Thoracic aorta (tissue), 2 donors: ENCODE measurements at regions not wholly inside any gene's neighbourhood (a gene's known extent, or its start where the extent isn't known, plus 50 kb on each side); places are given as distances from the start of the nearest gene placed in this dataset.

ENCODE experiments used
- ATAC-seq: fragments of 150-250 bp; one replicate; pipeline ENCODE4 v1.8.0; 2017; ENCODE audit warnings: low read depth; ENCODE audit not compliant: insufficient number of reproducible peaks, low FRiP score
- DNase-seq: peaks from one replicate; pipeline ENCODE4 v3.0.0-alpha.2; 2020; ENCODE audit warnings: low spot score
- H3K27ac ChIP-seq, 2 donors: fragments of 200-600 bp; sonication (generic); 1 replicate in 1 of 2; 2 replicates in 1 of 2; pipeline ENCODE4 v1.5.1; 2016; ENCODE audit warnings: mild to moderate bottlenecking in 2 of 2, moderate library complexity in 2 of 2
- H3K27me3 ChIP-seq: fragments of 200-600 bp; sonication (generic); replicated peaks from 2 replicates; pipeline ENCODE4 v1.6.0; 2016; ENCODE audit warnings: mild to moderate bottlenecking; ENCODE audit not compliant: insufficient read depth
- H3K36me3 ChIP-seq: fragments of 200-600 bp; sonication (generic); one replicate; pipeline ENCODE4 v1.5.1; 2016
- H3K4me1 ChIP-seq, 2 donors: fragments of 200-600 bp; sonication (generic); 1 replicate in 1 of 2; 2 replicates in 1 of 2; pipeline versions ENCODE4 v1.5.1 to v1.6.0; 2016; ENCODE audit warnings: low read depth in 2 of 2, mild to moderate bottlenecking in 1 of 2; ENCODE audit not compliant: control insufficient read depth in 1 of 2
- H3K4me3 ChIP-seq: fragments of 200-600 bp; sonication (generic); 2 replicates; pipeline ENCODE4 v1.5.1; 2016; ENCODE audit warnings: mild to moderate bottlenecking
- H3K9me3 ChIP-seq: fragments of 200-600 bp; sonication (generic); 2 replicates; pipeline ENCODE4 v1.5.1; 2016
- TF ChIP-seq, protein P1 (sequence below): fragments of 200-600 bp; sonication (generic); IDR thresholded peaks from one replicate; pipeline ENCODE4 v1.5.1; 2019; ENCODE audit warnings: antibody characterized with exemption

DNA sequence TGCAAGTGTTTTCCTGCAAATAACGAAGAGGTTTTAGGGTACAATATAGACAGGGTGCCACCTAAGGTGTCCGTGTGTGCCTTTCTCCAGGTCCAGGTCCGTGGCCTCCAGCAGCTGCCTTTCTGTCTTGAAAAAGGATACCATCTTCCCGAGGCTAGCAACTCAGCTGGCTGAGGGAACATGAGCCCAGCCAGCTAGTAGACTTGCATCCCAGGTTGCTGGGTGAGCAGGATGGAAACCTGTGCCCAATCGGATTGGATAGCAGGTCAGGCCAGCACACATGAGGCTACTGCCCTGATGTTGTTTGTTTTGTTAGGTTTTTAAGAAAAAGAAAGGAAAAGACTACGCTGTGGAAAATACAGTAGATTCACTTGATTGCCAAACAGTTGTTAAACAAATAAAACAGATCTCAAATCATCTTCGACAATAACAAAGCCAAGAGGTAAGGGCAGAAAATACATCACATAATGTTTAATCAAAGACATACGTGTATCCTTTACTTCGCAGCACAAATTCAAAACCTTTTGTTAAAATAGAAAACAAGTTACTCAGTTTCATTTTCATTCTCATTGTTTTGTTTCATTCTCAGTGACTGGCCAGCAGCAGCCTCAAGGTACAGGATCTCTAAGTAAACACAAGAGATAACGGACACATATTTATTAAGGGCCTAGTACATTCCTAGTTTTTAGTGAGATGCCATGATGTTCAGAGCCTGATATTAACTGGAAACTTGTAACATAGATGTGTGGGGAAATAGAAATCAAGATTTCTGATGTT lies 661.2 kb upstream of the NR2F2 start:
- Histone ChIP-seq H3K4me3 (no peak overlapping the region), H3K9me3 (no peaks in the 10 kb centered on the region), H3K4me1 (peaks cover 2 to 9% of the 10 kb centered on the region in 2 donors), H3K36me3 (no peaks in the 10 kb centered on the region), H3K27ac (no peak overlapping the region), H3K27me3 (no peaks in the 10 kb centered on the region)
- TF ChIP-seq, protein P1, sequence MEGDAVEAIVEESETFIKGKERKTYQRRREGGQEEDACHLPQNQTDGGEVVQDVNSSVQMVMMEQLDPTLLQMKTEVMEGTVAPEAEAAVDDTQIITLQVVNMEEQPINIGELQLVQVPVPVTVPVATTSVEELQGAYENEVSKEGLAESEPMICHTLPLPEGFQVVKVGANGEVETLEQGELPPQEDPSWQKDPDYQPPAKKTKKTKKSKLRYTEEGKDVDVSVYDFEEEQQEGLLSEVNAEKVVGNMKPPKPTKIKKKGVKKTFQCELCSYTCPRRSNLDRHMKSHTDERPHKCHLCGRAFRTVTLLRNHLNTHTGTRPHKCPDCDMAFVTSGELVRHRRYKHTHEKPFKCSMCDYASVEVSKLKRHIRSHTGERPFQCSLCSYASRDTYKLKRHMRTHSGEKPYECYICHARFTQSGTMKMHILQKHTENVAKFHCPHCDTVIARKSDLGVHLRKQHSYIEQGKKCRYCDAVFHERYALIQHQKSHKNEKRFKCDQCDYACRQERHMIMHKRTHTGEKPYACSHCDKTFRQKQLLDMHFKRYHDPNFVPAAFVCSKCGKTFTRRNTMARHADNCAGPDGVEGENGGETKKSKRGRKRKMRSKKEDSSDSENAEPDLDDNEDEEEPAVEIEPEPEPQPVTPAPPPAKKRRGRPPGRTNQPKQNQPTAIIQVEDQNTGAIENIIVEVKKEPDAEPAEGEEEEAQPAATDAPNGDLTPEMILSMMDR = no peak
- no peak for DNase-seq
- no peak for ATAC-seq

DNA sequence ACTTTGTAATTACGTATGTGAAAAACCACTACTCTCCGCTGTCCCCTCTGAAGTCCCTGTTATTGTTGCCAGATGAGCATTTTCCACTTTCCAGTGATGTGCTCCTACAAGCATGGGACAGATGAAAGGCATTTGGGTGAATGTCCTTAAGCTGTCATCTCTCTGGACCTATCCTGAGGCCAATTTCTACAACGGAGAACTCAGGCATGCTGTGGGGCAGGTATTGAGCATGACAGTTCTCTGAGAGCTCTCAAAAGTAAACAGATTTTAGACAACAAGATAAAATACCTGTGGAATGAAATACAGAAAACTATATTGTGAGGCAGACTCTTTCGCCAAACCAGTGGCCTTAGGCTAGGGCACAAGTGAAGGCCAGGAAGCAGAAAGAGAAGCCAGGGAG lies 656.5 kb upstream of the NR2F2 start:
- peaks cover 0 to 12% of the 10 kb centered on the region in 2 donors for H3K4me1 ChIP-seq
- H3K9me3 ChIP-seq = no peaks in the 10 kb centered on the region

GRCh38 chr15:95676500-95676899 lies 654.0 kb upstream of the NR2F2 start:
- Histone ChIP-seq H3K27ac (no peak overlapping the region), H3K4me3 (no peak overlapping the region), H3K36me3 (no peaks in the 10 kb centered on the region), H3K4me1 (peaks cover 4 to 18% of the 10 kb centered on the region in 2 donors), H3K9me3 (no peaks in the 10 kb centered on the region), H3K27me3 (no peaks in the 10 kb centered on the region)
- TF ChIP-seq, protein P1 = no peak
- no peak for ATAC-seq
- no peak for DNase-seq

More for the DNA sequence above, 656.5 kb upstream of the NR2F2 start:
- ATAC-seq = no peak
- Histone ChIP-seq H3K4me3 (no peak overlapping the region), H3K36me3 (no peaks in the 10 kb centered on the region), H3K27me3 (no peaks in the 10 kb centered on the region), H3K27ac (no peak overlapping the region)
- no peak for DNase-seq
- TF ChIP-seq, protein P1 = no peak

- Histone ChIP-seq H3K9me3 (no peaks in the 10 kb centered on the region), H3K4me1 (peaks cover 8 to 25% of the 10 kb centered on the region in 2 donors), H3K4me3 (no peak overlapping the region), H3K27me3 (no peaks in the 10 kb centered on the region), H3K36me3 (no peaks in the 10 kb centered on the region), H3K27ac (no peak overlapping the region)
- DNase-seq (no peak), ATAC-seq (no peak)
- TF ChIP-seq, protein P1 = no peak
Observed at GRCh38 chr15:95679847-95680582, 650.5 kb upstream of the NR2F2 start.

DNA sequence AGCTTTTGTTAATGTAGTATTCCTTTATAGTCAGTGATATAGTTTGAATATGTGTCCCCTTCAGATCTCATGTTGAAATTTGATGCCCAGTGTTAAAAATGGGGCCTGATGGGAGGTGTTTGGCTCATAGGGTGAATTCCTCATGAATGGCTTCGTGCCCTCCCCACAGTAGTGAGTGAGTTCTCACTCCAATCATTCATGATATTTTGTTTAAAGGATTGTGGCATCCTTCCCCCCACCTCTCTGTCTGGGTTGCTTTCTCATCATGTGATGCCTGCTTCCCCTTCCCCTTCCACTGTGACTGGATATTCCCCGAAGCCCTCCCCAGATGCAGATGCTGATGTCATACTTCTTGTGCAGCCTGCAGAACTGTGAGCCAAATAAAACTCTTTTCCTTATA lies 649.8 kb upstream of the NR2F2 start:
- no peaks in the 10 kb centered on the region for H3K27me3 ChIP-seq
- H3K4me3 ChIP-seq = no peak overlapping the region
- no peaks in the 10 kb centered on the region for H3K36me3 ChIP-seq
- H3K9me3 ChIP-seq = no peaks in the 10 kb centered on the region
- H3K27ac ChIP-seq = no peak overlapping the region
- TF ChIP-seq, protein P1 = no peak
- ATAC-seq (no peak), DNase-seq (no peak)
- H3K4me1 ChIP-seq = peaks cover 9 to 28% of the 10 kb centered on the region in 2 donors
